ENCODE measurements at regions not wholly inside any gene's neighbourhood (a gene's known extent, or its start where the extent isn't known, plus 50 kb on each side); places are given as distances from the start of the nearest gene placed in this dataset.

GRCh38 chr17:65455154-65455971, 106.1 kb downstream of the AXIN2 start:
- no peak for TF ChIP-seq BHLHE40 (IDR thresholded peaks at IDR 0.05; ENCODE audit: borderline replicate concordance)
- TF ChIP-seq HDGF (IDR thresholded peaks at IDR 0.05; ENCODE audit: borderline replicate concordance), result no peak
- no peak for TF ChIP-seq FOXK2 (IDR thresholded peaks at IDR 0.05)
- no peak for TF ChIP-seq ELF4 (IDR thresholded peaks at IDR 0.05)
- no peak for TF ChIP-seq ZNF384 (IDR thresholded peaks at IDR 0.05)
- no peak for TF ChIP-seq FOXM1 (IDR thresholded peaks at IDR 0.05; ENCODE audit: borderline replicate concordance)
- no peak for TF ChIP-seq PKNOX1 (IDR thresholded peaks at IDR 0.05)

Data from HEK293T (cell line).